HEK293 (cell line): ENCODE measurements at regions not wholly inside any gene's neighbourhood (a gene's known extent, or its start where the extent isn't known, plus 50 kb on each side); places are given as distances from the start of the nearest gene placed in this dataset.

Experiments
- REST ChIP-seq: fragments of 450-650 bp; formaldehyde crosslinking; IDR thresholded peaks from 2 replicates; pipeline ENCODE4 v1.5.1; 2016; ENCODE audit warnings: missing biosample characterization, missing genetic modification characterization
- TCF7L2 ChIP-seq: IDR thresholded peaks from 2 replicates; pipeline ENCODE4 v1.6.1; 2011; ENCODE audit warnings: low read depth, mild to moderate bottlenecking, inconsistent platforms, low read length, moderate library complexity, borderline replicate concordance

GRCh38 chr16:26708428-26708827 lies 358.3 kb upstream of the C16orf82 start:
- no peak for TF ChIP-seq TCF7L2
- no peak for TF ChIP-seq REST (tag by site-specific recombination)
